ENCODE measurements at regions not wholly inside any gene's neighbourhood (a gene's known extent, or its start where the extent isn't known, plus 50 kb on each side); places are given as distances from the start of the nearest gene placed in this dataset.

GRCh38 chr11:119525180-119525866, 102.4 kb upstream of the THY1 start:
- DNase-seq: no peak
- H2AFZ ChIP-seq (ENCODE audit: low read depth): no peak overlapping the region
- no peak overlapping the region for H3K9ac ChIP-seq
- CTCF ChIA-PET: interaction anchor here (0.9 to 3.5 kb wide), 3 partner anchors 8 to 187 kb away, joined by 3 to 31 read pairs (median 3); no protein-coding TSS in a partner anchor
- H3K36me3 ChIP-seq (replicated peaks in 1 of 2; ENCODE audit: control insufficient read depth in 1 of 2, insufficient read depth in 2 of 2, low read length in 1 of 2): no peaks in the 10 kb centered on the region
- no peak overlapping the region for H3K27ac ChIP-seq (ENCODE audit: low read depth in 2 of 2, low read length in 1 of 2)
- H3K79me2 ChIP-seq (ENCODE audit: insufficient read depth): no peaks in the 10 kb centered on the region
- H3K27me3 ChIP-seq (ENCODE audit: insufficient read depth): no peaks in the 10 kb centered on the region; the same call in 1 of the 2 replicates
- no peaks in the 10 kb centered on the region for H4K20me1 ChIP-seq (ENCODE audit: insufficient read depth)
- H3K9me3 ChIP-seq: no peaks in the 10 kb centered on the region
- H3K9me2 ChIP-seq: no peaks in the 10 kb centered on the region
- no peaks in the 10 kb centered on the region; a peak in 1 of 4 replicates for H3K4me1 ChIP-seq (ENCODE audit: control insufficient read depth in 1 of 2, insufficient read depth in 2 of 2, low read depth in 1 of 2, low read length in 1 of 2)
- no peak overlapping the region for H3K4me2 ChIP-seq
- POLR2A ChIA-PET: no interaction called here
- no peak overlapping the region for H3K4me3 ChIP-seq (ENCODE audit: low read depth in 2 of 2, low read length in 1 of 2)
- no peak for TF ChIP-seq RFX5 (IDR thresholded peaks at IDR 0.05; ENCODE audit: low read length)
- TF ChIP-seq EP300 (IDR thresholded peaks at IDR 0.05; ENCODE audit: borderline replicate concordance in 1 of 2, low read depth in 1 of 2, low read length in 1 of 2): no peak
- no peaks in the 10 kb centered on the region for H3F3A ChIP-seq (replicated peaks; ENCODE audit: insufficient read depth)
- WGBS (ENCODE audit: low lambda C conversion rate): 63% methylated on average over 6 of the region's 7 CpGs

DNA sequence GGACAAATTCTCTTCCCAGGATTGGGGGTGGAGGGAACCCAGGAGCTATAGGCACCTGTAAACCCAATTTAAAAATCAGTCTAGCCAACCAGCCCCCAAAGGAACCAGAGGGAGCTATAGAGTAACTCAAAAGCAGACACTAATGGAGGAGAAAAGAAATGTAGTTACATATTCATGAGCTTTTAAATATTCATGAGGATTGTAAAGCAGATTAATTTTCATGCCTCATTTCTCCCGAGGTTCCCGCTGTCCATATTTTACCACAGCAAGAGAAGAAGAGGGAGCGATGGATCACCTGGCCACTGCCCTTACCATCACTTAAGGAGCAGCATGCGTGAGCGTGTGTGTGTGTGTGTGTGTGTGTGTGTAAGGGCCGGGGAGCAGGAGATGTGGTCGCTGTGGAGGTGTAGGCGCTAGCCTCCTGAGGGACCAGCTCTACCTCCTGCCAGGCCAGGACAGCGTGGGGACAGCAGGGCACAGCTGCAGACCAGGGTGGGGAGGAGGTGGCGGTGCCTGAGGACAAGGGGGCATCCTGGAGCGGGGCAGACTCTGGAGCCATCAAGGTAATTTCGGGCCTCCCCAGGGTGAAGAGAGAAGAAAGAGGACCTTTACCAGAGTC, 100.7 kb upstream of the THY1 start:
- Histone ChIP-seq H3K4me1 (ENCODE audit: control insufficient read depth in 1 of 2, insufficient read depth in 2 of 2, low read depth in 1 of 2, low read length in 1 of 2) (no peaks in the 10 kb centered on the region; a peak in 1 of 4 replicates), H3K36me3 (replicated peaks in 1 of 2; ENCODE audit: control insufficient read depth in 1 of 2, insufficient read depth in 2 of 2, low read length in 1 of 2) (no peaks in the 10 kb centered on the region), H3K9ac (no peak overlapping the region), H2AFZ (ENCODE audit: low read depth) (no peak overlapping the region), H4K20me1 (ENCODE audit: insufficient read depth) (no peaks in the 10 kb centered on the region), H3K4me2 (no peak overlapping the region), H3K79me2 (ENCODE audit: insufficient read depth) (no peaks in the 10 kb centered on the region), H3K27me3 (ENCODE audit: insufficient read depth) (no peaks in the 10 kb centered on the region; the same call in 1 of the 2 replicates), H3K9me2 (no peaks in the 10 kb centered on the region), H3F3A (replicated peaks; ENCODE audit: insufficient read depth) (no peaks in the 10 kb centered on the region), H3K27ac (ENCODE audit: low read depth in 2 of 2, low read length in 1 of 2) (no peak overlapping the region), H3K4me3 (ENCODE audit: low read depth in 2 of 2, low read length in 1 of 2) (no peak overlapping the region), H3K9me3 (no peaks in the 10 kb centered on the region)
- TF ChIP-seq RAD21 (IDR thresholded peaks at IDR 0.05; ENCODE audit: low read length): no peak
- no peak for TF ChIP-seq TAF1 (IDR thresholded peaks at IDR 0.05; ENCODE audit: borderline replicate concordance, low read depth, low read length)
- no peak for TF ChIP-seq ELF1 (IDR thresholded peaks at IDR 0.05)
- TF ChIP-seq ZBTB33 (IDR thresholded peaks at IDR 0.05; ENCODE audit: borderline replicate concordance, low read depth): no peak
- TF ChIP-seq EZH2phosphoT487 (IDR thresholded peaks at IDR 0.05; ENCODE audit: borderline replicate concordance, low read depth): no peak
- CTCF ChIA-PET: interaction anchor here (0.9 to 3.5 kb wide), 6 partner anchors 10 to 598 kb away, joined by 3 to 31 read pairs (median 3); no protein-coding TSS in a partner anchor
- POLR2A ChIA-PET: no interaction called here
- WGBS (ENCODE audit: low lambda C conversion rate): 62% methylated on average over 12 of the region's 12 CpGs
- DNase-seq: no peak

- H3K4me1 ChIP-seq (ENCODE audit: control insufficient read depth in 1 of 2, insufficient read depth in 2 of 2, low read depth in 1 of 2, low read length in 1 of 2): no peaks in the 10 kb centered on the region; a peak in 1 of 4 replicates
- DNase-seq: no peak
- no peak overlapping the region for H3K27ac ChIP-seq (ENCODE audit: low read depth in 2 of 2, low read length in 1 of 2)
- H3K4me3 ChIP-seq (ENCODE audit: low read depth in 2 of 2, low read length in 1 of 2): no peak overlapping the region
- H3K79me2 ChIP-seq (ENCODE audit: insufficient read depth): no peaks in the 10 kb centered on the region
- no peak overlapping the region for H2AFZ ChIP-seq (ENCODE audit: low read depth)
- H3K9ac ChIP-seq: no peak overlapping the region
- no peaks in the 10 kb centered on the region for H4K20me1 ChIP-seq (ENCODE audit: insufficient read depth)
- H3K4me2 ChIP-seq: no peak overlapping the region
- no peaks in the 10 kb centered on the region for H3K9me3 ChIP-seq
- no peaks in the 10 kb centered on the region for H3F3A ChIP-seq (replicated peaks; ENCODE audit: insufficient read depth)
- no peaks in the 10 kb centered on the region for H3K9me2 ChIP-seq
- CTCF ChIA-PET: interaction anchor here (1.2 to 3.5 kb wide), 3 partner anchors 11 to 48 kb away, joined by 4 to 31 read pairs (median 8); no protein-coding TSS in a partner anchor
- H3K36me3 ChIP-seq (replicated peaks in 1 of 2; ENCODE audit: control insufficient read depth in 1 of 2, insufficient read depth in 2 of 2, low read length in 1 of 2): no peaks in the 10 kb centered on the region
- WGBS (ENCODE audit: low lambda C conversion rate): 39% methylated on average over 3 of the region's 4 CpGs
- no peaks in the 10 kb centered on the region; the same call in 1 of the 2 replicates for H3K27me3 ChIP-seq (ENCODE audit: insufficient read depth)
- POLR2A ChIA-PET: no interaction called here
- TF ChIP-seq RXRA (IDR thresholded peaks at IDR 0.05; ENCODE audit: borderline replicate concordance, low read depth) (no peak), ELF1 (IDR thresholded peaks at IDR 0.05) (no peak), TEAD4 (IDR thresholded peaks at IDR 0.05; ENCODE audit: borderline replicate concordance, insufficient read depth) (no peak), EZH2phosphoT487 (IDR thresholded peaks at IDR 0.05; ENCODE audit: borderline replicate concordance, low read depth) (no peak)
These were observed 99.6 kb upstream of the THY1 start for GRCh38 chr11:119522609-119523008.

All from SK-N-SH (cell line).